GM19043 (cell line): ENCODE measurements at regions not wholly inside any gene's neighbourhood (a gene's known extent, or its start where the extent isn't known, plus 50 kb on each side); places are given as distances from the start of the nearest gene placed in this dataset.

Experiments used
- ATAC-seq: cut with Tn5 transposase; IDR thresholded peaks from one replicate; pipeline ENCODE4 v1.9.1; 2021; ENCODE audit warnings: low read depth; ENCODE audit not compliant: unreplicated experiment

- no peak for ATAC-seq
Observed at GRCh38 chr12:126512916-126513913, 1448.0 kb downstream of the AACS start.

GRCh38 chr12:126518596-126519200 is 1453.5 kb downstream of the AACS start:
- no peak for ATAC-seq

GRCh38 chr12:126519833-126520232 is 1454.6 kb downstream of the AACS start:
- ATAC-seq, result no peak

GRCh38 chr12:126523891-126524290 is 1458.7 kb downstream of the AACS start:
- ATAC-seq, result no peak

- ATAC-seq, result no peak
Observed at GRCh38 chr12:126534495-126534894, 1469.3 kb downstream of the AACS start.

- ATAC-seq, result no peak
Observed at GRCh38 chr12:126534942-126535341, 1469.7 kb downstream of the AACS start.

- no peak for ATAC-seq
Observed at GRCh38 chr12:126535971-126536370, 1470.7 kb downstream of the AACS start.

- no peak for ATAC-seq
Observed at GRCh38 chr12:126537961-126538530, 1472.8 kb downstream of the AACS start.

- ATAC-seq, result no peak
Observed at GRCh38 chr12:126538888-126539287, 1473.7 kb downstream of the AACS start.

- ATAC-seq, result no peak
Observed at GRCh38 chr12:126545411-126545810, 1480.2 kb downstream of the AACS start.

- ATAC-seq, result no peak
Observed at GRCh38 chr12:126547905-126548304, 1482.7 kb downstream of the AACS start.

- no peak for ATAC-seq
Observed at GRCh38 chr12:126551869-126552268, 1486.6 kb downstream of the AACS start.

- no peak for ATAC-seq
Observed at GRCh38 chr12:126554625-126555024, 1489.4 kb downstream of the AACS start.

- ATAC-seq, result no peak
Observed at GRCh38 chr12:126557659-126558058, 1492.4 kb downstream of the AACS start.

GRCh38 chr12:126558219-126558618 is 1493.0 kb downstream of the AACS start:
- no peak for ATAC-seq

GRCh38 chr12:126558810-126559209 is 1493.6 kb downstream of the AACS start:
- ATAC-seq, result no peak

- ATAC-seq, result no peak
Observed at GRCh38 chr12:126567016-126567415, 1501.8 kb downstream of the AACS start.

- no peak for ATAC-seq
Observed at GRCh38 chr12:126569706-126570105, 1504.5 kb downstream of the AACS start.

GRCh38 chr12:126570566-126570965 is 1505.3 kb downstream of the AACS start:
- ATAC-seq, result no peak

- ATAC-seq, result no peak
Observed at GRCh38 chr12:126572170-126572569, 1506.9 kb downstream of the AACS start.

- no peak for ATAC-seq
Observed at GRCh38 chr12:126581655-126582054, 1516.4 kb downstream of the AACS start.
